ENCODE measurements at regions not wholly inside any gene's neighbourhood (a gene's known extent, or its start where the extent isn't known, plus 50 kb on each side); places are given as distances from the start of the nearest gene placed in this dataset.

DNA sequence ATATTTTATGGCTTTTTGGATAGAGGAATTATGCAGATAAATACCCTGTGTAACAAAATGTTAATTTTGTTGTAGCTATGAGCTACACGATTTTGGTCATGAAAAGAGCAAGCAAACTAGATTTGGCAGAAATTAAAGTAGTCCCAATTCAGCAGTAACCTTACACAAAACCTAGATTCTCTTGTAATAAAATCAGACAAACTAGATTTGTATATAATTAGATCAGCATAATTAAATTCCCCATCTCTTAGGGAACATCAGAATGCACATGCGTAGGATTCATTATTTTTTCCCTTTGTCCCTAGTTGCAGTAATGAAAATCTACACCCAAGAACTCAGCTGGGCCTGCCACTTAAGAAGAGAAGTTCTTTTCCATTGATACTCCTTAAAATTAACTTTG, 1879.2 kb upstream of the CDH9 start:
- Histone ChIP-seq H3K27me3 (ENCODE audit: low read depth, low read length) (no peaks in the 10 kb centered on the region), H3K36me3 (replicated peaks; ENCODE audit: low read depth, low read length) (no peaks in the 10 kb centered on the region), H3K4me3 (ENCODE audit: low read length) (no peak overlapping the region), H3K4me2 (ENCODE audit: low read length) (no peak overlapping the region), H3K9ac (ENCODE audit: low read length) (no peak overlapping the region), H4K20me1 (ENCODE audit: insufficient read depth, low read length) (no peaks in the 10 kb centered on the region), H3K4me1 (ENCODE audit: low read length) (no peaks in the 10 kb centered on the region), H3K27ac (ENCODE audit: low read length) (no peak overlapping the region), H3K79me2 (ENCODE audit: low read length) (no peaks in the 10 kb centered on the region), H3K9me3 (ENCODE audit: insufficient read depth, low read length) (no peaks in the 10 kb centered on the region), H2AFZ (ENCODE audit: low read depth, low read length) (no peak overlapping the region)
- no peak for TF ChIP-seq EZH2phosphoT487 (IDR thresholded peaks at IDR 0.05; ENCODE audit: low read depth)
- TF ChIP-seq, protein P1, sequence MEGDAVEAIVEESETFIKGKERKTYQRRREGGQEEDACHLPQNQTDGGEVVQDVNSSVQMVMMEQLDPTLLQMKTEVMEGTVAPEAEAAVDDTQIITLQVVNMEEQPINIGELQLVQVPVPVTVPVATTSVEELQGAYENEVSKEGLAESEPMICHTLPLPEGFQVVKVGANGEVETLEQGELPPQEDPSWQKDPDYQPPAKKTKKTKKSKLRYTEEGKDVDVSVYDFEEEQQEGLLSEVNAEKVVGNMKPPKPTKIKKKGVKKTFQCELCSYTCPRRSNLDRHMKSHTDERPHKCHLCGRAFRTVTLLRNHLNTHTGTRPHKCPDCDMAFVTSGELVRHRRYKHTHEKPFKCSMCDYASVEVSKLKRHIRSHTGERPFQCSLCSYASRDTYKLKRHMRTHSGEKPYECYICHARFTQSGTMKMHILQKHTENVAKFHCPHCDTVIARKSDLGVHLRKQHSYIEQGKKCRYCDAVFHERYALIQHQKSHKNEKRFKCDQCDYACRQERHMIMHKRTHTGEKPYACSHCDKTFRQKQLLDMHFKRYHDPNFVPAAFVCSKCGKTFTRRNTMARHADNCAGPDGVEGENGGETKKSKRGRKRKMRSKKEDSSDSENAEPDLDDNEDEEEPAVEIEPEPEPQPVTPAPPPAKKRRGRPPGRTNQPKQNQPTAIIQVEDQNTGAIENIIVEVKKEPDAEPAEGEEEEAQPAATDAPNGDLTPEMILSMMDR (IDR thresholded peaks at IDR 0.05; ENCODE audit: low read depth, low read length): no peak

DNA sequence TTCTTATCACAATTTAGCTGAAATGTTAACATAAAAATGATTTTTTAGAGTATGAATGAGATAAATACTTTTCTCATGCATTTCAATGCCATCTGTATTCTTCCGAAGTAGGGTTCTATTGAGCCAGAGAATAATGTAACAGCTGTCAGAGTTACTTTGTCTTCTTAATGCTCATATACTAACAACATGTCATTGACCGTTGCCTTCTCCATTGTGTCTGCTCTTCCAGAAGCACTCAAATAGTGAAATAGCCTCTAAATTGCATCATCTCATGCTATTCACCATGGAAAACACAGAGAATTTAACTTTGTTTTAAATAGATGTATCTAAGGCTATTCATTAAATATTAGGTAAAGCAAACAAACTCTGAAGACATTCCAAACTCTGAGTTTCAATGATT, 1875.9 kb upstream of the CDH9 start:
- Histone ChIP-seq H3K79me2 (ENCODE audit: low read length) (no peaks in the 10 kb centered on the region), H3K27ac (ENCODE audit: low read length) (no peak overlapping the region), H3K36me3 (replicated peaks; ENCODE audit: low read depth, low read length) (no peaks in the 10 kb centered on the region), H4K20me1 (ENCODE audit: insufficient read depth, low read length) (no peaks in the 10 kb centered on the region), H2AFZ (ENCODE audit: low read depth, low read length) (no peak overlapping the region), H3K4me3 (ENCODE audit: low read length) (no peak overlapping the region), H3K4me1 (ENCODE audit: low read length) (no peaks in the 10 kb centered on the region), H3K27me3 (ENCODE audit: low read depth, low read length) (no peaks in the 10 kb centered on the region), H3K4me2 (ENCODE audit: low read length) (no peak overlapping the region), H3K9me3 (ENCODE audit: insufficient read depth, low read length) (no peaks in the 10 kb centered on the region), H3K9ac (ENCODE audit: low read length) (no peak overlapping the region)
- no peak for TF ChIP-seq EZH2phosphoT487 (IDR thresholded peaks at IDR 0.05; ENCODE audit: low read depth)
- TF ChIP-seq, protein P1 (IDR thresholded peaks at IDR 0.05; ENCODE audit: low read depth, low read length): no peak

DNA sequence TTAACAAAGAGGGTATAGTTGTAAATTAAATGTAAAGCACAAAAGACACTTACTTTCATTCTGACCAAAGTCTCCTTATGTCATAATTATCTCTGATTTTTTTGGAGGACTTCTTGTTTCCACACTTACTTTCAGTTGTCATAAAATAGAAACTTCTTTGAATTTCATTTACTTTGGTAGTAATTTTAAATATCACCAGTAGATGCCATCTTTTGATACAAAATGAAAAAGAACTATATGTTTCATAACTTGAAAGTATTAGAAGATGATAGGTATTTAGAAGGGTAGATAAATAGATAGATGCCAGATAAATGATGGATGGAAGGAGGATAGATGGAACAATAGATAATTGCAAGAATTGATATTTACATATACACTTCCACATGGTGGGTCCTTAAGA, 1865.3 kb upstream of the CDH9 start:
- TF ChIP-seq, protein P1 (IDR thresholded peaks at IDR 0.05; ENCODE audit: low read depth, low read length): peak; percentile 44
- no peak for TF ChIP-seq EZH2phosphoT487 (IDR thresholded peaks at IDR 0.05; ENCODE audit: low read depth)

DNA sequence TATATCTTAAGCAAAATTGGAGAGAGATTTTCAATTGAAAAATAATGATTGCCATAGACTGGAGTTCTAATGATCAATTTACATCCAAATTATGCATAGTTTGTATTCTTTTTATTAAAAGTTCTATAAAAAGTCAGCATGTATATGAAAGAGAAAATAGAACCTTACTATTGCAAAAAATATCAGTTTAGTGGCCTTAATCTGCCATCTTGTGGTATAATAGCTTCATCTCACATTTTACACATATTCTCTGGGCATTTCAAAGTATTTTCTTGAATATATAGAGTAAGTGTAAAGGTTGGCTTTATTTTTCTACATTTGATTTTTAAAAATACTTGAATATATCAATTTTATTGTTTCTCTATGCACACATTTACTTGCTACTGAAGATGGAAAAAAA, 1858.6 kb upstream of the CDH9 start:
- no peak overlapping the region for H2AFZ ChIP-seq (ENCODE audit: low read depth, low read length)

More for the DNA sequence above, 1865.3 kb upstream of the CDH9 start:
- Histone ChIP-seq H3K9ac (ENCODE audit: low read length) (no peak overlapping the region), H3K4me3 (ENCODE audit: low read length) (no peak overlapping the region), H3K4me1 (ENCODE audit: low read length) (peaks cover 6% of the 10 kb centered on the region; the same call in 1 of the 2 replicates), H3K27ac (ENCODE audit: low read length) (no peak overlapping the region), H4K20me1 (ENCODE audit: insufficient read depth, low read length) (no peaks in the 10 kb centered on the region), H3K9me3 (ENCODE audit: insufficient read depth, low read length) (no peaks in the 10 kb centered on the region), H2AFZ (ENCODE audit: low read depth, low read length) (no peak overlapping the region), H3K79me2 (ENCODE audit: low read length) (no peaks in the 10 kb centered on the region), H3K27me3 (ENCODE audit: low read depth, low read length) (no peaks in the 10 kb centered on the region), H3K4me2 (ENCODE audit: low read length) (no peak overlapping the region), H3K36me3 (replicated peaks; ENCODE audit: low read depth, low read length) (no peaks in the 10 kb centered on the region)

More for the DNA sequence above, 1858.6 kb upstream of the CDH9 start:
- Histone ChIP-seq H3K4me1 (ENCODE audit: low read length) (no peaks in the 10 kb centered on the region), H3K9ac (ENCODE audit: low read length) (no peak overlapping the region), H3K79me2 (ENCODE audit: low read length) (no peaks in the 10 kb centered on the region), H3K36me3 (replicated peaks; ENCODE audit: low read depth, low read length) (no peaks in the 10 kb centered on the region), H3K4me3 (ENCODE audit: low read length) (no peak overlapping the region), H3K9me3 (ENCODE audit: insufficient read depth, low read length) (no peaks in the 10 kb centered on the region), H3K27me3 (ENCODE audit: low read depth, low read length) (no peaks in the 10 kb centered on the region), H3K27ac (ENCODE audit: low read length) (no peak overlapping the region), H4K20me1 (ENCODE audit: insufficient read depth, low read length) (no peaks in the 10 kb centered on the region), H3K4me2 (ENCODE audit: low read length) (no peak overlapping the region)
- TF ChIP-seq, protein P1 (IDR thresholded peaks at IDR 0.05; ENCODE audit: low read depth, low read length): peak; percentile 40
- no peak for TF ChIP-seq EZH2phosphoT487 (IDR thresholded peaks at IDR 0.05; ENCODE audit: low read depth)

Data from OCI-LY3 (cell line).